LNCAP (cell line): ENCODE measurements at regions not wholly inside any gene's neighbourhood (a gene's known extent, or its start where the extent isn't known, plus 50 kb on each side); places are given as distances from the start of the nearest gene placed in this dataset.

Experiments used
- CTCF ChIP-seq: fragments of 450-650 bp; IDR thresholded peaks from 2 replicates; pipeline ENCODE4 v1.5.1; 2017; ENCODE audit warnings: mild to moderate bottlenecking

GRCh38 chr12:115303723-115304309 is 619.8 kb upstream of the TBX3 start:
- TF ChIP-seq CTCF: no peak

- no peak for TF ChIP-seq CTCF
Measured at GRCh38 chr12:115297445-115297844, 613.5 kb upstream of the TBX3 start.

- no peak for TF ChIP-seq CTCF
Measured at GRCh38 chr12:115296613-115297198, 612.7 kb upstream of the TBX3 start.

- TF ChIP-seq CTCF: no peak
Measured at GRCh38 chr12:115295886-115296285, 611.9 kb upstream of the TBX3 start.

- no peak for TF ChIP-seq CTCF
Measured at GRCh38 chr12:115294453-115295133, 610.6 kb upstream of the TBX3 start.

- TF ChIP-seq CTCF: no peak
Measured at GRCh38 chr12:115273456-115273855, 589.5 kb upstream of the TBX3 start.

GRCh38 chr12:115268451-115268850 is 584.5 kb upstream of the TBX3 start:
- TF ChIP-seq CTCF: no peak
